ENCODE measurements at regions not wholly inside any gene's neighbourhood (a gene's known extent, or its start where the extent isn't known, plus 50 kb on each side); places are given as distances from the start of the nearest gene placed in this dataset.

DNA sequence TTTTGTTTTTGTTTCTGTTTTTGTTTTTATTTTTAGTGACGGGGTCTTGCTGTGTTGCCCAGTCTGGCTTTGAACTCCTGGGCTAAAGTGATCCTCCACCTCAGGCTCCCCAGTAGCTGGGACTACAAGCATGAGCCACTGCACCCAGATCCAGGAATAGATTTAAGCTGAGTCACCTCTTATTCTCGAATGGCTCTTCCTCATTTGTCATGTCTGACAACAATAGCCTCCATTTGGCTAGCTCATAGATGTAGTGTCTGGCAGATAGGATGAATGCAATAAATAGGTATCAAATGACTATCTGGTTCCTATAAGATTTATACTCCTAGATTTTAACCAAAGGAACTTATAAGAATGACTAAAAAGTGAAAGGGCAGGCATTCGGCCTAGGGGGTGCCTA is 172.9 kb downstream of the TMEM26 start:
- Mint-ChIP-seq H3K4me3 (ENCODE audit: unreplicated experiment) (no peak overlapping the region), H3K36me3 (ENCODE audit: unreplicated experiment) (no peaks in the 10 kb centered on the region), H3K27me3 (ENCODE audit: unreplicated experiment) (no peaks in the 10 kb centered on the region), H3K27ac (ENCODE audit: unreplicated experiment) (no peak overlapping the region), H3K4me1 (ENCODE audit: low read depth, unreplicated experiment) (no peaks in the 10 kb centered on the region), H3K9me3 (ENCODE audit: unreplicated experiment) (no peaks in the 10 kb centered on the region)
- DNase-seq, result no peak
- TF ChIP-seq, protein P1, sequence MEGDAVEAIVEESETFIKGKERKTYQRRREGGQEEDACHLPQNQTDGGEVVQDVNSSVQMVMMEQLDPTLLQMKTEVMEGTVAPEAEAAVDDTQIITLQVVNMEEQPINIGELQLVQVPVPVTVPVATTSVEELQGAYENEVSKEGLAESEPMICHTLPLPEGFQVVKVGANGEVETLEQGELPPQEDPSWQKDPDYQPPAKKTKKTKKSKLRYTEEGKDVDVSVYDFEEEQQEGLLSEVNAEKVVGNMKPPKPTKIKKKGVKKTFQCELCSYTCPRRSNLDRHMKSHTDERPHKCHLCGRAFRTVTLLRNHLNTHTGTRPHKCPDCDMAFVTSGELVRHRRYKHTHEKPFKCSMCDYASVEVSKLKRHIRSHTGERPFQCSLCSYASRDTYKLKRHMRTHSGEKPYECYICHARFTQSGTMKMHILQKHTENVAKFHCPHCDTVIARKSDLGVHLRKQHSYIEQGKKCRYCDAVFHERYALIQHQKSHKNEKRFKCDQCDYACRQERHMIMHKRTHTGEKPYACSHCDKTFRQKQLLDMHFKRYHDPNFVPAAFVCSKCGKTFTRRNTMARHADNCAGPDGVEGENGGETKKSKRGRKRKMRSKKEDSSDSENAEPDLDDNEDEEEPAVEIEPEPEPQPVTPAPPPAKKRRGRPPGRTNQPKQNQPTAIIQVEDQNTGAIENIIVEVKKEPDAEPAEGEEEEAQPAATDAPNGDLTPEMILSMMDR (IDR thresholded peaks at IDR 0.05; ENCODE audit: partially characterized antibody, unreplicated experiment), result no peak

DNA sequence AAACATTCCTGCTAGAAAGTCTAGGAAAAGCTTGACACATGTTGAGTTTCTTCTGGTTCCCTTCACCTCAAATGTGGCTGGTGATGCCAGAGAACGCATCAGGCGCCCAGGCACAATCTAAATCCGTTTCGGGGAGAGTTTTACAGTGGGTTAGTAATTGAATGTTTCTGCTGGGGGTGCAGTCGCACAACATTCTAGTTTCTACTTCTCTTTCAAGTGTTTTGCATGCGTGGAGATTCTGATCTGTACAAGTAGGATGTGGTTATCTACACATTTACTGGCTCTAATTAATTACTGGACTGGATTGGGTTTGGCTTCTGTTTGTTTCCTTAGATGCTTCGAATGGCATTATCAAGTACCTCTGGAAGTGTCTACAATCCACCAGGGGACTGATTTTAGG is 173.8 kb downstream of the TMEM26 start:
- no peak overlapping the region for H3K27ac Mint-ChIP-seq (ENCODE audit: unreplicated experiment)
- no peak for DNase-seq
- no peaks in the 10 kb centered on the region for H3K36me3 Mint-ChIP-seq (ENCODE audit: unreplicated experiment)
- no peaks in the 10 kb centered on the region for H3K27me3 Mint-ChIP-seq (ENCODE audit: unreplicated experiment)
- TF ChIP-seq, protein P1 (IDR thresholded peaks at IDR 0.05; ENCODE audit: partially characterized antibody, unreplicated experiment), result no peak
- no peaks in the 10 kb centered on the region for H3K4me1 Mint-ChIP-seq (ENCODE audit: low read depth, unreplicated experiment)
- H3K4me3 Mint-ChIP-seq (ENCODE audit: unreplicated experiment), result no peak overlapping the region
- no peaks in the 10 kb centered on the region for H3K9me3 Mint-ChIP-seq (ENCODE audit: unreplicated experiment)

DNA sequence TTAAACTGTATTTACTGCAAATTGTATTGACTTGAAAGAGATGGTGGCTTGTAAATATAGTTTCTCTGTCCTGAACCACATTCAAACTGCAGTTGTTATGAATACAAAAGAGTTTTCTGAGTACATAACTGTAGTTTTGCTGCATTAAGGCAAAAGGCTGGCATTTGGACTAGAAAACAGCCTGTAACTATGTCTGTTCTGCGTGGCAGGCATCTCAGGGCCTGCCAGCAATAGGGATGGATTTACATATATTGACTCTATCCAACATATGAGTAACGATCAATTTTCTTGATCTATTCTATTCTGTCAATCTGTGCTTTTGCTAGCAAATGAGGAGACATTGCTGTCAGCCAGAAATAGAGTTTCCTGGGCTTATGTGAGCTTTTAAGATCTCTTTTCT is 174.6 kb downstream of the TMEM26 start:
- DNase-seq, result no peak
- TF ChIP-seq, protein P1 (IDR thresholded peaks at IDR 0.05; ENCODE audit: partially characterized antibody, unreplicated experiment), result no peak
- H3K36me3 Mint-ChIP-seq (ENCODE audit: unreplicated experiment), result no peaks in the 10 kb centered on the region
- H3K4me3 Mint-ChIP-seq (ENCODE audit: unreplicated experiment), result no peak overlapping the region
- no peaks in the 10 kb centered on the region for H3K9me3 Mint-ChIP-seq (ENCODE audit: unreplicated experiment)
- H3K27ac Mint-ChIP-seq (ENCODE audit: unreplicated experiment), result no peak overlapping the region
- H3K4me1 Mint-ChIP-seq (ENCODE audit: low read depth, unreplicated experiment), result no peaks in the 10 kb centered on the region
- H3K27me3 Mint-ChIP-seq (ENCODE audit: unreplicated experiment), result no peaks in the 10 kb centered on the region

DNA sequence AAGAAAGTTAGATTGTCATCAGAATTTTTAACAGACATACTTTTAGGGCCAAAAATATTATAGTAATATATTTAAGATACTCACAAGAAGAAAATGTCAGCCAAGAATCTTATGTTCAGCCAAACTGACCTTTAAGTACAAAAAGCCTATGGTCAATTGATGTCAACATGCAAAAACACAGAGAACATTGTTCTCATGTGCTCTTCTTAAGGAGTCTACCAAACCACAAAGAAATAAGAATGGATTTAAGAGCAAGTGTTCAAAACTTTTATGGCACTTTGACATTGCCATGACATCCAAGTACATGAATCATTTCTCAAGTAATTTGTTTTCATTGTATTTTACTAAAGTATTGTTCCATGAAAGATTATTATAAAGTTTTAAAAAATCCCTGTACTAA is 180.4 kb downstream of the TMEM26 start:
- no peaks in the 10 kb centered on the region for H3K36me3 Mint-ChIP-seq (ENCODE audit: unreplicated experiment)
- no peak overlapping the region for H3K4me3 Mint-ChIP-seq (ENCODE audit: unreplicated experiment)
- TF ChIP-seq, protein P1 (IDR thresholded peaks at IDR 0.05; ENCODE audit: partially characterized antibody, unreplicated experiment), result no peak
- no peaks in the 10 kb centered on the region for H3K27me3 Mint-ChIP-seq (ENCODE audit: unreplicated experiment)
- H3K9me3 Mint-ChIP-seq (ENCODE audit: unreplicated experiment), result no peaks in the 10 kb centered on the region
- no peaks in the 10 kb centered on the region for H3K4me1 Mint-ChIP-seq (ENCODE audit: low read depth, unreplicated experiment)
- DNase-seq, result no peak
- no peak overlapping the region for H3K27ac Mint-ChIP-seq (ENCODE audit: unreplicated experiment)

DNA sequence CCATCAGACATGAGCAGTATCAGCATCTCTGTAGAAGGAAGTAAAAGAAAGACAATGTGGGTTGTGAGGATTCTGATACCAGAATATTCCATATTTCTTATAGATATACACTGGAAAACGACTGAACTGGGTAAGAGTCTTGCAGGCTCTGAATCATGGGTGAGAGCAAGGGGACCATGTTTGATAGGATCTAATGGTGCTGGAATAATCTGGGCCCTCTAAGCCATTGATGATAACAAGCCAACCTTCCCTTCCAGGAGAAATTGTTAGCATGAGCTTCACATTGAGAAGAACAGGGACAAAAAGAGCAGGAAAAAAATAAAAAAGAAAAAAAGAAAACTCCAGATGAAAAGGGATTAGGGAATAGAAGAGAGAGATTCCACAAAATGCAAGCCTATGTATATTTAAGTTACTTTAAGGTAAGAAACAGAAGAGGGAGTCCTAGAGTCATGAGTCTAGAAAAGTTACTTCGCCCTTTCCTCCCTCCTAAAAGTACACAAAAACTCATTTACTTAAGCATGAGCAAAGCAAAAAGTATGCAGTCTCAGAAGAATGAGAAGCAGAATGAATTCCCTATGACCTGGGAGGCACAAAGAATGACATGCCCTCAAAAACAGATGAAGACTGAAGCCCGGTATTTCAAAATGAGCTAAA is 181.9 kb downstream of the TMEM26 start:
- TF ChIP-seq, protein P1 (IDR thresholded peaks at IDR 0.05; ENCODE audit: partially characterized antibody, unreplicated experiment), result no peak
- Mint-ChIP-seq H3K27ac (ENCODE audit: unreplicated experiment) (no peak overlapping the region), H3K27me3 (ENCODE audit: unreplicated experiment) (no peaks in the 10 kb centered on the region), H3K4me1 (ENCODE audit: low read depth, unreplicated experiment) (no peaks in the 10 kb centered on the region), H3K9me3 (ENCODE audit: unreplicated experiment) (no peaks in the 10 kb centered on the region), H3K36me3 (ENCODE audit: unreplicated experiment) (no peaks in the 10 kb centered on the region), H3K4me3 (ENCODE audit: unreplicated experiment) (no peak overlapping the region)
- no peak for DNase-seq
